Kidney epithelial cell (primary cell): ENCODE measurements at regions not wholly inside any gene's neighbourhood (a gene's known extent, or its start where the extent isn't known, plus 50 kb on each side); places are given as distances from the start of the nearest gene placed in this dataset.

ENCODE experiments used
- DNase-seq: peaks from one replicate; pipeline ENCODE4 v3.0.0-alpha.2; 2010; ENCODE audit warnings: low read depth
- H3K27me3 ChIP-seq: 2 replicates; pipeline ENCODE4 v1.6.0; 2011; ENCODE audit warnings: low read length; ENCODE audit not compliant: control insufficient read depth, insufficient read depth
- H3K36me3 ChIP-seq: 2 replicates; pipeline ENCODE4 v1.5.1; 2011; ENCODE audit warnings: low read length; ENCODE audit not compliant: control insufficient read depth, insufficient read depth
- H3K4me3 ChIP-seq: 2 replicates; pipeline ENCODE4 v1.5.1; 2011; ENCODE audit warnings: low read depth, mild to moderate bottlenecking, control low read depth, low read length
- TF ChIP-seq, protein P1 (sequence below): IDR thresholded peaks from 2 replicates; pipeline ENCODE4 v1.5.1; 2011; ENCODE audit warnings: mild to moderate bottlenecking, moderate library complexity, low read length, control low read depth, inconsistent platforms; ENCODE audit not compliant: insufficient read depth, poor library complexity, severe bottlenecking

DNA sequence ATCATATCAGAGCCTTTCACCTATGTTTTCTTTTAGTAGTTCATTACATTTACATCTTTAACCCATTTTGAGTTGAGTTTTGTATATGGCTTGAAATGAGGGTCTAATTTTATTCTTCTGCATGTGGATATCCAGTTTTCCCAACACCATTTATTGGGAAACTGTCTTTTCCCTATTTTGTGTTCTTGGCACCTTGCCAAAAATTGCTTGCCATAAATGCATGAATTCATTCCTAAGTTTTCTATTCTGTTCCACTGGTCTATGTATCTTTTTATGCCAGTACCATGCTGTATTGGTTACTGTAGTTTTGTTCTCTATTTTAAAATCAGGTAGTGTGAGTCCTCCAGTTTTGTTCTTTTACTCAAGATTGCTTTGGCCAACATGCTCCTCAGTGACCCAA is 144.0 kb upstream of the OBI1 start:
- H3K36me3 ChIP-seq: no peaks in the 10 kb centered on the region
- TF ChIP-seq, protein P1, sequence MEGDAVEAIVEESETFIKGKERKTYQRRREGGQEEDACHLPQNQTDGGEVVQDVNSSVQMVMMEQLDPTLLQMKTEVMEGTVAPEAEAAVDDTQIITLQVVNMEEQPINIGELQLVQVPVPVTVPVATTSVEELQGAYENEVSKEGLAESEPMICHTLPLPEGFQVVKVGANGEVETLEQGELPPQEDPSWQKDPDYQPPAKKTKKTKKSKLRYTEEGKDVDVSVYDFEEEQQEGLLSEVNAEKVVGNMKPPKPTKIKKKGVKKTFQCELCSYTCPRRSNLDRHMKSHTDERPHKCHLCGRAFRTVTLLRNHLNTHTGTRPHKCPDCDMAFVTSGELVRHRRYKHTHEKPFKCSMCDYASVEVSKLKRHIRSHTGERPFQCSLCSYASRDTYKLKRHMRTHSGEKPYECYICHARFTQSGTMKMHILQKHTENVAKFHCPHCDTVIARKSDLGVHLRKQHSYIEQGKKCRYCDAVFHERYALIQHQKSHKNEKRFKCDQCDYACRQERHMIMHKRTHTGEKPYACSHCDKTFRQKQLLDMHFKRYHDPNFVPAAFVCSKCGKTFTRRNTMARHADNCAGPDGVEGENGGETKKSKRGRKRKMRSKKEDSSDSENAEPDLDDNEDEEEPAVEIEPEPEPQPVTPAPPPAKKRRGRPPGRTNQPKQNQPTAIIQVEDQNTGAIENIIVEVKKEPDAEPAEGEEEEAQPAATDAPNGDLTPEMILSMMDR: no peak
- H3K4me3 ChIP-seq: no peak overlapping the region
- no peak for DNase-seq
- H3K27me3 ChIP-seq: no peaks in the 10 kb centered on the region

DNA sequence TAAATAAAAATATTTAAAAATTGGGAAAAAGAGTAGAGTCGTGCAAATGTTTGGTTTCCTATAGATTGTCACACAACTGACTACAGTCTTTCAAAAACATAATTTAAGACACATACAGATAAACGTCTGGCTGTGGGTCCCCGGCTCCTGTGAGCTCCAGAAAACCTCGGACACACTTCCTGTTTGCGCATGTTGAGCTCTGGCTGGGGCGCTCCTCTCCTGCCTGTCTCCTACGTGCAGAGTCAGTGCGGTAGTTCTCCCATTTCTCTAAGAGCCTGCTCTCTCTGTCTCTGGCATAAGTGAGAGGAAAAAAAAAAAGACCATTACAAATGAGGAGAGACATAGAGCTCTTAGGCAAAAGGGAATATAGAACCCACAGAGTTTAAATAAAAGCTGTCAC is 128.2 kb upstream of the OBI1 start:
- H3K27me3 ChIP-seq: no peaks in the 10 kb centered on the region
- H3K4me3 ChIP-seq: no peak overlapping the region
- TF ChIP-seq, protein P1: no peak
- DNase-seq: no peak
- no peaks in the 10 kb centered on the region for H3K36me3 ChIP-seq

DNA sequence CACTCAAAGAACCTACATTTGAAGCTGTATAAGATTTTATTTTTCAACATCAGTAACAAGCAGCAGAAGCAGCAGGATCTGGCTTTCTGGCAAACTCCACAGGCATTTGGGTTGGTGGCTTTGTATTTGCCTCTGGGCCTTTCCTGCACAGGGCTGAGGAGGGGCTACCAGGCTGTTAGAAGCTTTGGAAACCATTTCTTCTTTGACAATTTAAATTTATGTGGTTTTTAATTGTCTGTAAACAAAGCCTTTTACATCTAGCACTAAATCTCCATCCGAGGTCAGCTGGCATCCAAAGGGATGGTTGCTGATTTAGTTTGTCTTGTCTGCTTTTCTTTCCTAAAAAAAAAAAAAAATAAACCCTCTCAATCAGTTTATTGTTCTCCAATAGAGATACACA is 127.5 kb upstream of the OBI1 start:
- Histone ChIP-seq H3K4me3 (no peak overlapping the region), H3K36me3 (no peaks in the 10 kb centered on the region), H3K27me3 (no peaks in the 10 kb centered on the region)
- TF ChIP-seq, protein P1: no peak
- no peak for DNase-seq

DNA sequence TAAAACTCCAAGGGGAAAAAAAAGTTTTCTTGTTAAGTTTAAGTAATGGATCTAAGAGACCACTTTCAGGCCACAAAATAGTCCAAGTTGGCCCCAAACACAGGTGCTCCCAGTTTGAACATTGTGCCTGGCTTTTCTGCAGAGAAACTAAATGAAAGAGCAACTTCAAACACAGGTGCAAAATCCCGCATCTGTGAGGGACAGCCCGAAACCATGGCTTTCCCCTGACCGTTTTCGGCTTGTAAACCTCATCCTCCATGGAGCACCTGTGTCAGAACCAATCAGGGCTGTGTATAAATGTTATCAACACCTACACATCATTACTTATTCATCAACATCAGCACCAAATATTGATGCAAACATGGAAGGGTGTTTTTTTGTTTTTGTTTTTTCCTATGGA is 126.8 kb upstream of the OBI1 start:
- DNase-seq: no peak
- no peaks in the 10 kb centered on the region for H3K27me3 ChIP-seq
- TF ChIP-seq, protein P1: no peak

DNA sequence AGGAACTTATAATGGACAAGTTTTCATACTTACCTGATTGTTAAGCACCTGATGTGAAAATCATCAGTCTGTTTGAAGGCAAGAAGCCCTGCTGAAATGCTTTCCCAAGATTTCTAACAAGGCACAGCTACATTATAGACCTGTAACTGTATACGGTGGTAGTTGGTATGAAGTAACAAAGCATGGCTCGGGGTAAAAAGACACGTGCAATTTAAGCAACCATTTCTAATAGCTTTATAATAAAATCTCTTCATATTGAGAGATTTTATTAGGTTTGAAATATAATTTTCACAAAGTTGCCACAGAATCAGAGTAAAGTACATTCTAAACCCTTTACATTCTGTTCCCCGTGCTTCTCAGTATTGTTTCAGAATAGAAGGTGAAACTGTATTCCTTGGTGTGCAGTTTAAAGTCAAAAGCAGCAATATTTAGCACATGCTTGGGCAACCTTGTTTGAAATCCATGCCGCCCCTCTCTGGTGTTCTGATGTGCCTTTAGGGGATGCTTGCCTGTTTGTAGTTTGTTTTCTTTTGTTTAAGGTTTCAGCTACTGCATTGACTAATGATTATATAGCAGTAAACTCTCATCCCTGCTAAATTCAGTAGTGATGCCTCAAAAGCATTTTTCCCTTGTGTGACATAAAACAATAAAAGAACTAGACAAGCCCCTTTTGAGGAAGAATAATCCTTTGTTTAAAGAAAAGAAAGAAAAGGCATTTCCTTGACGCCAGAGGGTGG is 125.2 kb upstream of the OBI1 start:
- Histone ChIP-seq H3K4me3 (no peak overlapping the region), H3K27me3 (no peaks in the 10 kb centered on the region), H3K36me3 (no peaks in the 10 kb centered on the region)
- TF ChIP-seq, protein P1: no peak
- no peak for DNase-seq

More for the DNA sequence above, 126.8 kb upstream of the OBI1 start:
- no peaks in the 10 kb centered on the region for H3K36me3 ChIP-seq
- H3K4me3 ChIP-seq: no peak overlapping the region

DNA sequence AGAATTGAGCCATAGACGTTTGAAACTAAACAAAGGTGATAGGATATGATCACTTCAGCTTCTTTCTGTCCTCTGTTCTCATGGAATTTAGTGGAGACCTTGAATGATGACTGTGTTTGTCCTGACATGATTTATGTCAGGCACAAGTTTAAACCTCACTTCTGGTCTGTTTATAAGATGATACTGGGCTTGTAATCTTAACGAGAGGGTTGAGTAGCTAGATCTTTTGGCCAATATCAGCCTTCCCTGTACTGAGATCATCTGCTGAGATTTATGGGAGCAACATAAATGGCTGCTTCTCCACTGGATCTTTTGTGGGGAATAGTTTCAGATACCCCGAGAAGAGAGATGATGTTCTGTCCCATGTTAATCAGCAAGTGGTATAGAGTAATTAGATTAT is 121.8 kb upstream of the OBI1 start:
- H3K4me3 ChIP-seq: no peak overlapping the region
- no peaks in the 10 kb centered on the region for H3K36me3 ChIP-seq
- H3K27me3 ChIP-seq: no peaks in the 10 kb centered on the region
- DNase-seq: no peak
- TF ChIP-seq, protein P1: no peak
